ENCODE measurements at regions not wholly inside any gene's neighbourhood (a gene's known extent, or its start where the extent isn't known, plus 50 kb on each side); places are given as distances from the start of the nearest gene placed in this dataset.

DNA sequence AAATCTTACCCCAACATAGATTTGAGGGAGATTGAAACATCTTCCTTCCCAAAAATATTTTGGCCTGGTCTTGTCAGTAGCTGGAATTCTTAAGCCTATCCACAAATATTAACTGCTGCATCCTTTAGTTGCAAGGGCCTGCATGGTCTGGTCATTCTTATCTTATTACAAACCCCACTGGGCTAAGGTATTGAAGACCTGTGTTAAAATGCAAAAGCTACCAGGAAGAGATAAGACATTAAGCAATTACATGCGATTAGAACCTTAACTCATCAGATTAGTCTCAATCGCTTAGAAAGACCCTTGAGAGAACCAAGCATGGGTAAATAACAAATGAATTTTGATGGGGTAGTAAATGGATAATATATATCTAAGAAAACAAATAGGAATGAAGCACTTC is 426.6 kb downstream of the FRK start:
- BruUV-seq (replicated peaks) = no TSS peak
- RAD21 ChIA-PET (ENCODE audit: low non-redundant PET in 1 of 2, low total read pairs in 2 of 2, uncharacterized antibody in 2 of 2, unreplicated experiment in 2 of 2) = no interaction called here
- no peaks in the 10 kb centered on the region for H4K20me1 ChIP-seq (ENCODE audit: insufficient read depth)

More for the DNA sequence above, 426.6 kb downstream of the FRK start:
- ChIA-PET CTCF (no interaction called here), POLR2A (no interaction called here)
- no peaks in the 10 kb centered on the region for H3K4me1 ChIP-seq (ENCODE audit: control insufficient read depth in 1 of 2, insufficient read depth in 2 of 2, low read length in 2 of 2)
- H3K9me2 ChIP-seq (ENCODE audit: insufficient read depth) = no peaks in the 10 kb centered on the region
- no peak overlapping the region for H3K27ac ChIP-seq (ENCODE audit: low read depth, low read length)
- TF ChIP-seq, protein P1, sequence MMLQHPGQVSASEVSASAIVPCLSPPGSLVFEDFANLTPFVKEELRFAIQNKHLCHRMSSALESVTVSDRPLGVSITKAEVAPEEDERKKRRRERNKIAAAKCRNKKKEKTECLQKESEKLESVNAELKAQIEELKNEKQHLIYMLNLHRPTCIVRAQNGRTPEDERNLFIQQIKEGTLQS (IDR thresholded peaks at IDR 0.05) = no peak
- no peak for TF ChIP-seq SIN3A (IDR thresholded peaks at IDR 0.05; ENCODE audit: low read depth)
- no peak for TF ChIP-seq REST (IDR thresholded peaks at IDR 0.05; ENCODE audit: low read depth)
- TF ChIP-seq ZBTB33 (IDR thresholded peaks at IDR 0.05; ENCODE audit: extremely low read depth, insufficient replicate concordance, low read length) = no peak
- TF ChIP-seq POLR2AphosphoS5 (IDR thresholded peaks at IDR 0.05; ENCODE audit: low read depth, low read length) = no peak
- TF ChIP-seq EZH2 (IDR thresholded peaks at IDR 0.05) = no peak
- no peak for TF ChIP-seq SRF (IDR thresholded peaks at IDR 0.05; ENCODE audit: low read depth)
- no peak for TF ChIP-seq CEBPB (IDR thresholded peaks at IDR 0.05; ENCODE audit: low read depth)
- no peak for TF ChIP-seq EZH2phosphoT487 (IDR thresholded peaks at IDR 0.05; ENCODE audit: borderline replicate concordance)
- H3K9ac ChIP-seq (ENCODE audit: low read length) = no peak overlapping the region
- no peaks in the 10 kb centered on the region for H3K79me2 ChIP-seq (ENCODE audit: insufficient read depth, low read length)
- no peak overlapping the region for H2AFZ ChIP-seq (ENCODE audit: low read depth, low read length, poor library complexity, severe bottlenecking)
- no peaks in the 10 kb centered on the region; the same call in 1 of the 2 replicates for H3K27me3 ChIP-seq (ENCODE audit: insufficient read depth, low read length)
- DNase-seq (ENCODE audit: low read depth, low spot score) (no peak), ATAC-seq (no peak)
- H3K9me3 ChIP-seq (ENCODE audit: control insufficient read depth in 1 of 2, insufficient read depth in 1 of 2, low read depth in 1 of 2, low read length in 2 of 2) = no peaks in the 10 kb centered on the region
- no peak overlapping the region for H3K4me3 ChIP-seq (replicated peaks in 1 of 2; ENCODE audit: low read depth in 1 of 2, low read length in 2 of 2)
- intact Hi-C loops (cut with micrococcal nuclease) = no loop called here
- H3K4me2 ChIP-seq (ENCODE audit: low read length) = no peak overlapping the region
- H3K36me3 ChIP-seq (ENCODE audit: control insufficient read depth in 1 of 2, insufficient read depth in 2 of 2, low read length in 2 of 2) = no peaks in the 10 kb centered on the region
